ENCODE measurements at regions not wholly inside any gene's neighbourhood (a gene's known extent, or its start where the extent isn't known, plus 50 kb on each side); places are given as distances from the start of the nearest gene placed in this dataset.

- Histone ChIP-seq H3K4me3 (ENCODE audit: low read depth in 1 of 2, low read length in 1 of 2) (no peak overlapping the region), H3K36me3 (no peaks in the 10 kb centered on the region), H3K27me3 (no peaks in the 10 kb centered on the region), H3K4me1 (ENCODE audit: control insufficient read depth in 1 of 2, insufficient read depth in 1 of 2, low read depth in 1 of 2, low read length in 1 of 2) (no peaks in the 10 kb centered on the region), H3K9me3 (no peaks in the 10 kb centered on the region), H3K27ac (no peak overlapping the region)
- no peak for TF ChIP-seq CTCF (IDR thresholded peaks at IDR 0.05)
Measured at GRCh38 chr12:39012870-39013269, 107.5 kb upstream of the CPNE8 start.

GRCh38 chr12:39011166-39011565 lies 105.8 kb upstream of the CPNE8 start:
- no peak for TF ChIP-seq CTCF (IDR thresholded peaks at IDR 0.05)
- H3K27me3 ChIP-seq = no peaks in the 10 kb centered on the region
- no peaks in the 10 kb centered on the region for H3K36me3 ChIP-seq

GRCh38 chr12:39010406-39010805 lies 105.0 kb upstream of the CPNE8 start:
- H3K36me3 ChIP-seq = no peaks in the 10 kb centered on the region
- no peaks in the 10 kb centered on the region for H3K27me3 ChIP-seq
- H3K9me3 ChIP-seq = no peaks in the 10 kb centered on the region
- no peak for TF ChIP-seq CTCF (IDR thresholded peaks at IDR 0.05)
- no peaks in the 10 kb centered on the region for H3K4me1 ChIP-seq (ENCODE audit: control insufficient read depth in 1 of 2, insufficient read depth in 1 of 2, low read depth in 1 of 2, low read length in 1 of 2)
- no peak overlapping the region for H3K4me3 ChIP-seq (ENCODE audit: low read depth in 1 of 2, low read length in 1 of 2)
- H3K27ac ChIP-seq = no peak overlapping the region

More at GRCh38 chr12:39011166-39011565, 105.8 kb upstream of the CPNE8 start:
- Histone ChIP-seq H3K4me3 (ENCODE audit: low read depth in 1 of 2, low read length in 1 of 2) (no peak overlapping the region), H3K27ac (no peak overlapping the region), H3K9me3 (no peaks in the 10 kb centered on the region), H3K4me1 (ENCODE audit: control insufficient read depth in 1 of 2, insufficient read depth in 1 of 2, low read depth in 1 of 2, low read length in 1 of 2) (no peaks in the 10 kb centered on the region)

GRCh38 chr12:39007619-39008018 lies 102.2 kb upstream of the CPNE8 start:
- Histone ChIP-seq H3K36me3 (no peaks in the 10 kb centered on the region), H3K27me3 (no peaks in the 10 kb centered on the region), H3K9me3 (no peaks in the 10 kb centered on the region), H3K27ac (no peak overlapping the region), H3K4me3 (ENCODE audit: low read depth in 1 of 2, low read length in 1 of 2) (no peak overlapping the region), H3K4me1 (ENCODE audit: control insufficient read depth in 1 of 2, insufficient read depth in 1 of 2, low read depth in 1 of 2, low read length in 1 of 2) (no peaks in the 10 kb centered on the region)
- TF ChIP-seq CTCF (IDR thresholded peaks at IDR 0.05) = no peak

GRCh38 chr12:39006286-39006685 lies 100.9 kb upstream of the CPNE8 start:
- no peak overlapping the region for H3K4me3 ChIP-seq (ENCODE audit: low read depth in 1 of 2, low read length in 1 of 2)
- H3K36me3 ChIP-seq = no peaks in the 10 kb centered on the region
- no peaks in the 10 kb centered on the region for H3K4me1 ChIP-seq (ENCODE audit: control insufficient read depth in 1 of 2, insufficient read depth in 1 of 2, low read depth in 1 of 2, low read length in 1 of 2)
- no peaks in the 10 kb centered on the region for H3K9me3 ChIP-seq
- no peak for TF ChIP-seq CTCF (IDR thresholded peaks at IDR 0.05)
- no peaks in the 10 kb centered on the region for H3K27me3 ChIP-seq
- no peak overlapping the region for H3K27ac ChIP-seq

- Histone ChIP-seq H3K36me3 (no peaks in the 10 kb centered on the region), H3K27ac (no peak overlapping the region), H3K4me3 (ENCODE audit: low read depth in 1 of 2, low read length in 1 of 2) (no peak overlapping the region), H3K9me3 (no peaks in the 10 kb centered on the region), H3K4me1 (ENCODE audit: control insufficient read depth in 1 of 2, insufficient read depth in 1 of 2, low read depth in 1 of 2, low read length in 1 of 2) (no peaks in the 10 kb centered on the region), H3K27me3 (no peaks in the 10 kb centered on the region)
- TF ChIP-seq CTCF (IDR thresholded peaks at IDR 0.05) = no peak
Measured at GRCh38 chr12:39005671-39006070, 100.3 kb upstream of the CPNE8 start.
